OCI-LY3 (cell line): ENCODE measurements at regions not wholly inside any gene's neighbourhood (a gene's known extent, or its start where the extent isn't known, plus 50 kb on each side); places are given as distances from the start of the nearest gene placed in this dataset.

Experiments used
- H2AFZ ChIP-seq: fragments of 200-600, 300-600 bp; shearing (Covaris generic); 2 replicates; pipeline ENCODE4 v1.6.0; 2014; ENCODE audit warnings: antibody characterized with exemption, low read depth, low read length
- H3K27ac ChIP-seq: fragments of 200-600, 300-600 bp; sonication (generic); 2 replicates; pipeline ENCODE4 v1.5.1; 2014; ENCODE audit warnings: mild to moderate bottlenecking, low read length, moderate library complexity, mixed read lengths
- H3K27me3 ChIP-seq: fragments of 200-600, 300-600 bp; sonication (generic); 2 replicates; pipeline ENCODE4 v1.6.1; 2014; ENCODE audit warnings: low read depth, low read length, mixed read lengths
- H3K36me3 ChIP-seq: fragments of 200-600, 300-600 bp; sonication (generic); replicated peaks from 2 replicates; pipeline ENCODE3; 2014; ENCODE audit warnings: low read depth, low read length, mixed read lengths
- H3K4me1 ChIP-seq: fragments of 300-600, 200-600 bp; sonication (generic); 2 replicates; pipeline ENCODE4 v1.6.1; 2014; ENCODE audit warnings: low read length, mixed read lengths
- H3K4me2 ChIP-seq: fragments of 200-600, 300-600 bp; sonication (generic); 2 replicates; pipeline ENCODE4 v1.6.1; 2014; ENCODE audit warnings: low read length, mixed read lengths
- H3K4me3 ChIP-seq: fragments of 300-600, 200-600 bp; sonication (generic); 2 replicates; pipeline ENCODE4 v1.5.1; 2014; ENCODE audit warnings: antibody characterized with exemption, mild to moderate bottlenecking, low read length, moderate library complexity
- H3K79me2 ChIP-seq: fragments of 300-600, 200-600 bp; shearing (Covaris generic); 2 replicates; pipeline ENCODE4 v1.6.1; 2014; ENCODE audit warnings: mild to moderate bottlenecking, low read length, mixed read lengths
- H3K9ac ChIP-seq: fragments of 300-600, 200-600 bp; shearing (Covaris generic); 2 replicates; pipeline ENCODE4 v1.6.0; 2014; ENCODE audit warnings: mild to moderate bottlenecking, low read length, moderate library complexity
- H3K9me3 ChIP-seq: fragments of 200-600, 300-600 bp; shearing (Covaris generic); 2 replicates; pipeline ENCODE4 v1.6.1; 2014; ENCODE audit warnings: low read length, mixed read lengths; ENCODE audit not compliant: insufficient read depth
- H4K20me1 ChIP-seq: fragments of 200-600, 300-600 bp; sonication (generic); 2 replicates; pipeline ENCODE4 v1.6.1; 2016; ENCODE audit warnings: low read length, mixed read lengths; ENCODE audit not compliant: insufficient read depth
- EZH2phosphoT487 ChIP-seq: fragments of 200-600 bp; shearing (Covaris generic); IDR thresholded peaks from 2 replicates; pipeline ENCODE4 v1.6.1; 2018; ENCODE audit warnings: antibody characterized with exemption, mixed run types, low read depth
- TF ChIP-seq, protein P1 (sequence below): fragments of 200-600, 300-600 bp; sonication (generic); IDR thresholded peaks from 2 replicates; pipeline ENCODE4 v1.5.1; 2014; ENCODE audit warnings: antibody characterized with exemption, low read length, low read depth

GRCh38 chr6:11486959-11487358 is 50.6 kb upstream of the TMEM170B start:
- TF ChIP-seq, protein P1, sequence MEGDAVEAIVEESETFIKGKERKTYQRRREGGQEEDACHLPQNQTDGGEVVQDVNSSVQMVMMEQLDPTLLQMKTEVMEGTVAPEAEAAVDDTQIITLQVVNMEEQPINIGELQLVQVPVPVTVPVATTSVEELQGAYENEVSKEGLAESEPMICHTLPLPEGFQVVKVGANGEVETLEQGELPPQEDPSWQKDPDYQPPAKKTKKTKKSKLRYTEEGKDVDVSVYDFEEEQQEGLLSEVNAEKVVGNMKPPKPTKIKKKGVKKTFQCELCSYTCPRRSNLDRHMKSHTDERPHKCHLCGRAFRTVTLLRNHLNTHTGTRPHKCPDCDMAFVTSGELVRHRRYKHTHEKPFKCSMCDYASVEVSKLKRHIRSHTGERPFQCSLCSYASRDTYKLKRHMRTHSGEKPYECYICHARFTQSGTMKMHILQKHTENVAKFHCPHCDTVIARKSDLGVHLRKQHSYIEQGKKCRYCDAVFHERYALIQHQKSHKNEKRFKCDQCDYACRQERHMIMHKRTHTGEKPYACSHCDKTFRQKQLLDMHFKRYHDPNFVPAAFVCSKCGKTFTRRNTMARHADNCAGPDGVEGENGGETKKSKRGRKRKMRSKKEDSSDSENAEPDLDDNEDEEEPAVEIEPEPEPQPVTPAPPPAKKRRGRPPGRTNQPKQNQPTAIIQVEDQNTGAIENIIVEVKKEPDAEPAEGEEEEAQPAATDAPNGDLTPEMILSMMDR: no peak
- no peak for TF ChIP-seq EZH2phosphoT487
- H3K9ac ChIP-seq: no peak overlapping the region
- no peaks in the 10 kb centered on the region for H3K36me3 ChIP-seq
- no peaks in the 10 kb centered on the region for H3K79me2 ChIP-seq
- H3K9me3 ChIP-seq: no peaks in the 10 kb centered on the region
- peaks cover 5% of the 10 kb centered on the region for H3K4me1 ChIP-seq
- H2AFZ ChIP-seq: no peak overlapping the region
- no peaks in the 10 kb centered on the region for H4K20me1 ChIP-seq
- H3K4me2 ChIP-seq: no peak overlapping the region
- H3K4me3 ChIP-seq: no peak overlapping the region
- H3K27me3 ChIP-seq: no peaks in the 10 kb centered on the region
- H3K27ac ChIP-seq: no peak overlapping the region

DNA sequence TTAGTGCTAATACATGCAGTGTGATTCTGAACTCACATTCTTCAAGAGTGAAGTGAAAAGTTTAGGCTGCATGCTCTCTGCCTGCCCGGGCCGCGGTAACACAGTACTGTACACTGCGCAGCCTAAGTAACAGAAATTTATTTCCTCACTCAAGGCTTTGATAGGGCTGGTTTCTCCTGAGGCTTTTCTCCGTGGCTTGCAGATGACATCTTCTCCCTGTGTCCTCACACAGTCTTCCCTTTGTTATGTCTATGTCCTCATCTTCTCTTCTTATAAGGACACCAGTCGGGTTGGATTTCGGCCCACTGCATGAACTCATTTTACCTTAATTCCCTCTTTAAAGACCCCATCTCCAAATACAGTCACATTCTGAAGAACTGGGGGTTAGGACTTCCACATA is 51.1 kb upstream of the TMEM170B start:
- Histone ChIP-seq H3K4me2 (no peak overlapping the region), H3K27ac (no peak overlapping the region), H2AFZ (no peak overlapping the region), H3K9ac (no peak overlapping the region), H3K4me1 (no peaks in the 10 kb centered on the region; the same call in 1 of the 2 replicates), H3K9me3 (no peaks in the 10 kb centered on the region), H3K27me3 (no peaks in the 10 kb centered on the region), H3K4me3 (no peak overlapping the region), H4K20me1 (no peaks in the 10 kb centered on the region), H3K36me3 (no peaks in the 10 kb centered on the region), H3K79me2 (no peaks in the 10 kb centered on the region)
- TF ChIP-seq, protein P1: no peak

DNA sequence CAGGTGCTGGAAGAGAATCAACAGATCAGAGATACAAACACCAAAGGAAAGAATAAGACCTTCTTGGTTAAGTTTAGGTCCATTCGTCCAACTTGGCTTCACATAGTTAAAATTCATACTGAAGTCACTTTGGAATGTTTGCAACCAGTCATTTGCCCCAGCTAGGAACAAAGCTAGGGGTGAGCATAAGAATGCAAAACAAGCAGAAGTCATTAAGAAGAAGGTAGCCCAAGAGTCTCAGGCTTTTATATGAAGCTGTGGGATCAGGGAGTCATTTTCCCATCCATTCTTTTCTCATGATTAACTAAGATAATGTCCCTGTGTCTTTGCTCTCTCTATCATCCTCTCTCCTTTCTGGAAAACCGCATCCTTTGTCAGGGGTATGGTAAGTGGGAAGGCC is 51.5 kb upstream of the TMEM170B start:
- no peak overlapping the region for H3K9ac ChIP-seq
- H2AFZ ChIP-seq: no peak overlapping the region
- no peak overlapping the region for H3K4me3 ChIP-seq
- H4K20me1 ChIP-seq: no peaks in the 10 kb centered on the region
- TF ChIP-seq EZH2phosphoT487: no peak
- TF ChIP-seq, protein P1: no peak
- H3K79me2 ChIP-seq: no peaks in the 10 kb centered on the region
- H3K36me3 ChIP-seq: no peaks in the 10 kb centered on the region
- H3K4me1 ChIP-seq: no peaks in the 10 kb centered on the region
- no peak overlapping the region for H3K27ac ChIP-seq
- no peak overlapping the region for H3K4me2 ChIP-seq
- H3K27me3 ChIP-seq: no peaks in the 10 kb centered on the region
- no peaks in the 10 kb centered on the region for H3K9me3 ChIP-seq

- Histone ChIP-seq H3K4me2 (no peak overlapping the region), H3K9me3 (no peaks in the 10 kb centered on the region), H3K27me3 (no peaks in the 10 kb centered on the region), H3K79me2 (no peaks in the 10 kb centered on the region), H4K20me1 (no peaks in the 10 kb centered on the region), H3K4me3 (no peak overlapping the region), H3K36me3 (no peaks in the 10 kb centered on the region), H2AFZ (no peak overlapping the region), H3K4me1 (no peaks in the 10 kb centered on the region), H3K27ac (no peak overlapping the region), H3K9ac (no peak overlapping the region)
- no peak for TF ChIP-seq EZH2phosphoT487
- TF ChIP-seq, protein P1: no peak
Measured at GRCh38 chr6:11485271-11485670, 52.3 kb upstream of the TMEM170B start.
